OCI-LY3 (cell line): ENCODE measurements at regions not wholly inside any gene's neighbourhood (a gene's known extent, or its start where the extent isn't known, plus 50 kb on each side); places are given as distances from the start of the nearest gene placed in this dataset.

ENCODE experiments used
- H2AFZ ChIP-seq: fragments of 200-600, 300-600 bp; shearing (Covaris generic); 2 replicates; pipeline ENCODE4 v1.6.0; 2014; ENCODE audit warnings: antibody characterized with exemption, low read depth, low read length
- H3K27ac ChIP-seq: fragments of 200-600, 300-600 bp; sonication (generic); 2 replicates; pipeline ENCODE4 v1.5.1; 2014; ENCODE audit warnings: mild to moderate bottlenecking, low read length, moderate library complexity, mixed read lengths
- H3K27me3 ChIP-seq: fragments of 200-600, 300-600 bp; sonication (generic); 2 replicates; pipeline ENCODE4 v1.6.1; 2014; ENCODE audit warnings: low read depth, low read length, mixed read lengths
- H3K36me3 ChIP-seq: fragments of 200-600, 300-600 bp; sonication (generic); replicated peaks from 2 replicates; pipeline ENCODE3; 2014; ENCODE audit warnings: low read depth, low read length, mixed read lengths
- H3K4me1 ChIP-seq: fragments of 300-600, 200-600 bp; sonication (generic); 2 replicates; pipeline ENCODE4 v1.6.1; 2014; ENCODE audit warnings: low read length, mixed read lengths
- H3K4me2 ChIP-seq: fragments of 200-600, 300-600 bp; sonication (generic); 2 replicates; pipeline ENCODE4 v1.6.1; 2014; ENCODE audit warnings: low read length, mixed read lengths
- H3K4me3 ChIP-seq: fragments of 300-600, 200-600 bp; sonication (generic); 2 replicates; pipeline ENCODE4 v1.5.1; 2014; ENCODE audit warnings: antibody characterized with exemption, mild to moderate bottlenecking, low read length, moderate library complexity
- H3K79me2 ChIP-seq: fragments of 300-600, 200-600 bp; shearing (Covaris generic); 2 replicates; pipeline ENCODE4 v1.6.1; 2014; ENCODE audit warnings: mild to moderate bottlenecking, low read length, mixed read lengths
- H3K9ac ChIP-seq: fragments of 300-600, 200-600 bp; shearing (Covaris generic); 2 replicates; pipeline ENCODE4 v1.6.0; 2014; ENCODE audit warnings: mild to moderate bottlenecking, low read length, moderate library complexity
- H3K9me3 ChIP-seq: fragments of 200-600, 300-600 bp; shearing (Covaris generic); 2 replicates; pipeline ENCODE4 v1.6.1; 2014; ENCODE audit warnings: low read length, mixed read lengths; ENCODE audit not compliant: insufficient read depth
- H4K20me1 ChIP-seq: fragments of 200-600, 300-600 bp; sonication (generic); 2 replicates; pipeline ENCODE4 v1.6.1; 2016; ENCODE audit warnings: low read length, mixed read lengths; ENCODE audit not compliant: insufficient read depth
- EZH2phosphoT487 ChIP-seq: fragments of 200-600 bp; shearing (Covaris generic); IDR thresholded peaks from 2 replicates; pipeline ENCODE4 v1.6.1; 2018; ENCODE audit warnings: antibody characterized with exemption, mixed run types, low read depth
- TF ChIP-seq, protein P1 (sequence below): fragments of 200-600, 300-600 bp; sonication (generic); IDR thresholded peaks from 2 replicates; pipeline ENCODE4 v1.5.1; 2014; ENCODE audit warnings: antibody characterized with exemption, low read length, low read depth

DNA sequence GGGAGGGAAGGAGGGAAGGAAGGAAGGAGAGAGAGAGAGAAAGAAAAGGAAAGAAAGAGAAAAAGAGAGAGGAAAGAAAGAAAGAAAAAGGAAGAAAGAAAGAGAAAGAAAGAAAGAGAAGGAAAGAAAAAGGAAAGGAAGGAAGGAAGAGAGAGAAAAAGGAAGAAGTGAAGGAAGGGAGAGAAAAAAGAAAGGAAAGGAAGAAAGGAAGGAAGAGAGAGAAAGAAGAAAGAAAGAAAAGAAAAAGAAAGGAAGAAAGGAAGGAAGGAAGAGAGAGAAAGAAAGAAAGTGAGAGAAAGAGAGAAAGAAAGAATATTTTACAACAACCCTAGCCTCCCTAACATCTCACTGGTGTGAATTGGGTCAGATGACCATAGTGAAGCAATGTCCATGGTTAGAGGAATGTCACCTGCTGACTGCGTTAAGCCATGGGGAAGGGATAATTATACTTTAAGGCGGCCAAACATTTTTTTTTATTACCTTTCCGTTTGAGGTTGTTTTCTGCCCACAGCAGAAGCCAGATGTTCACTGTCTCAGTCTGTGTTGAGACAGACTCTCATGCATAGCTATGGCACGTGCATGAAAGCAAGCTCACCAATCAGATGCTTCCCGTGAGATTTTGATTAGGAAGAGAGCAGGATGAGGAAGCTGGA lies 76.4 kb downstream of the SNRPE start:
- H4K20me1 ChIP-seq, result no peaks in the 10 kb centered on the region
- H3K27me3 ChIP-seq, result peaks cover 42% of the 10 kb centered on the region
- no peak overlapping the region for H3K4me3 ChIP-seq
- no peaks in the 10 kb centered on the region for H3K9me3 ChIP-seq
- H3K9ac ChIP-seq, result no peak overlapping the region
- no peaks in the 10 kb centered on the region for H3K4me1 ChIP-seq
- no peak overlapping the region for H2AFZ ChIP-seq
- H3K4me2 ChIP-seq, result no peak overlapping the region
- TF ChIP-seq EZH2phosphoT487, result no peak
- TF ChIP-seq, protein P1, sequence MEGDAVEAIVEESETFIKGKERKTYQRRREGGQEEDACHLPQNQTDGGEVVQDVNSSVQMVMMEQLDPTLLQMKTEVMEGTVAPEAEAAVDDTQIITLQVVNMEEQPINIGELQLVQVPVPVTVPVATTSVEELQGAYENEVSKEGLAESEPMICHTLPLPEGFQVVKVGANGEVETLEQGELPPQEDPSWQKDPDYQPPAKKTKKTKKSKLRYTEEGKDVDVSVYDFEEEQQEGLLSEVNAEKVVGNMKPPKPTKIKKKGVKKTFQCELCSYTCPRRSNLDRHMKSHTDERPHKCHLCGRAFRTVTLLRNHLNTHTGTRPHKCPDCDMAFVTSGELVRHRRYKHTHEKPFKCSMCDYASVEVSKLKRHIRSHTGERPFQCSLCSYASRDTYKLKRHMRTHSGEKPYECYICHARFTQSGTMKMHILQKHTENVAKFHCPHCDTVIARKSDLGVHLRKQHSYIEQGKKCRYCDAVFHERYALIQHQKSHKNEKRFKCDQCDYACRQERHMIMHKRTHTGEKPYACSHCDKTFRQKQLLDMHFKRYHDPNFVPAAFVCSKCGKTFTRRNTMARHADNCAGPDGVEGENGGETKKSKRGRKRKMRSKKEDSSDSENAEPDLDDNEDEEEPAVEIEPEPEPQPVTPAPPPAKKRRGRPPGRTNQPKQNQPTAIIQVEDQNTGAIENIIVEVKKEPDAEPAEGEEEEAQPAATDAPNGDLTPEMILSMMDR, result no peak
- H3K79me2 ChIP-seq, result no peaks in the 10 kb centered on the region
- H3K27ac ChIP-seq, result no peak overlapping the region
- no peaks in the 10 kb centered on the region for H3K36me3 ChIP-seq

DNA sequence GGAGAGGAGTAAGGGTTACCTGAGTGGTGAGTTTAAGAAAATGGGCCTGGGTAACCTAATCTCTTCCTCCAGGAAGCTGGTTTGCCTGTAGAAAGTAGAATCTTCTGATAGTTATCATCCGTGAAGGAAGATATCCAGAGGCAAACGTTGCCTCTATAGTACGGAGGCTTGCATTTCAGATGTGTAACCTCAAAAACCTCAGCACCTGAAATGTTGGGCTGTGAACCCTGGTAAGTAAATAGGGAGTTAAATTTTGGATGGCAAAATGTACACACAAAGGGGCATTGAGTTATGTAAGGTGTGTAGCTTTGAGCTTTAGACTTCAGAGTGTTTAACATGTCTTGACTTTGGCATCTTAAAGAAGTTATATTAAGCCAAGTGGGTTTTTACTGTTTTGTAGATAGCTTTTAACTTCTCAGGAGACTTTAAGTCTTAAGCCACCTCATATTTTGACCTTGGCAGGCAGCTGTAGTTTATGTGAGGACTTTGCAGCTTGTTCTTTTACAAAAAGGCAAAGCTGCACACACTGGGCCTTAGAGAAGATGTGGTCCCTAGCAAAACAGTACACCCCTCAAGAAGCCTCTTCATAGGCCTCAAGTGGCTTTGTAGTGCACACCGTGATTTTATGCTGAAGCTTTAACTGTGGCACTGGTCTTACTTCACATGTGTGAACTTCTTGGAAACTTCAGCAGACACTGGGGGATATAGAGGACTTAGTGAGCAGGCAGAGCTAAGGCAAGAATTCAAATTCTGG lies 83.4 kb downstream of the SNRPE start:
- TF ChIP-seq, protein P1, result no peak
- TF ChIP-seq EZH2phosphoT487, result no peak
- H2AFZ ChIP-seq, result no peak overlapping the region
- H3K4me2 ChIP-seq, result no peak overlapping the region

GRCh38 chr1:203954293-203954692 lies 92.9 kb downstream of the SNRPE start:
- Histone ChIP-seq H3K36me3 (no peaks in the 10 kb centered on the region), H3K27me3 (peaks cover 17% of the 10 kb centered on the region; the same call in 1 of the 2 replicates), H3K4me1 (no peaks in the 10 kb centered on the region), H3K27ac (no peak overlapping the region), H3K79me2 (no peaks in the 10 kb centered on the region), H3K4me3 (no peak overlapping the region), H3K4me2 (no peak overlapping the region), H4K20me1 (no peaks in the 10 kb centered on the region), H3K9ac (no peak overlapping the region), H3K9me3 (peaks cover 2% of the 10 kb centered on the region; the same call in 1 of the 2 replicates), H2AFZ (no peak overlapping the region)
- no peak for TF ChIP-seq EZH2phosphoT487
- TF ChIP-seq, protein P1, result no peak

More for the DNA sequence above, 83.4 kb downstream of the SNRPE start:
- Histone ChIP-seq H3K36me3 (no peaks in the 10 kb centered on the region), H3K27ac (no peak overlapping the region), H3K4me3 (no peak overlapping the region), H3K9me3 (no peaks in the 10 kb centered on the region), H3K79me2 (no peaks in the 10 kb centered on the region), H3K9ac (no peak overlapping the region), H4K20me1 (no peaks in the 10 kb centered on the region), H3K4me1 (no peaks in the 10 kb centered on the region), H3K27me3 (peaks cover 24% of the 10 kb centered on the region)

DNA sequence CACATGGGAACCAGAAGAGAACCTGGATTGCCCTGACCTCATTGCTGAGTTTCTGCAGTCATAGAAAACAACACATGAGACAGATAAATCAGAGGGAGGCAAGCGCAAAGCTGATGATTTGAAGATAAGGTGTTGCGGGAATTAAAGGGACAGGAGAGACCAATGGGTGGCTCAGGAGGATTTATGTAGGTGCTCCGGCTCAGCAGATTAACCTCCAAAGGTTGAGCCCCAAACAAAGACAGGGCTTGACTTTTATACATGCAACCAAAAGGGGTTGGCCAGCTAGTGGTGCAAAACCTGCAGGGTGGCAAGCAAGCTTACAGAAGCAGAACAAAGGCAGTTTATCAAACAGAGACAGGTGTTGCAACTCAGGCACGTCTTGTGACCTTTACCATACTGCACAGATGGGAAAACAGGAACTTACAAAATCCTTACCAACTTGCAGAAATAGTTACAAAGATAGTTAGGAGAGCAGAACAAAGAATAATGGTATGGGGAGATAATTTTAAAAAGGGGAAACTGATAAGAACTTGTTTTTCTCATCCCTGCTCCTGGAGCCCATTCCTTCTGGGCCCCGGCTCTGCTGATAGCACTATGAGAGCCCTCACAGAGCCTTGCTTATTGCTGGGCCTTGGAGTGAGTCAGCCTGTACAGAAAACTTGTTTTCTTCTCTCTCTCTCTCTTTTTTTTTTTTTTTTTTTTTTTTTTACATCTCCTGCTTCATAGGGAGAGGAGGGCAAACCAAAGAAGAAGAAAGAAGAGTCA lies 93.6 kb downstream of the SNRPE start:
- no peak overlapping the region for H3K4me2 ChIP-seq
- TF ChIP-seq, protein P1, result no peak
- no peak for TF ChIP-seq EZH2phosphoT487
- no peaks in the 10 kb centered on the region for H3K36me3 ChIP-seq
- H3K27ac ChIP-seq, result no peak overlapping the region
- no peaks in the 10 kb centered on the region for H3K4me1 ChIP-seq
- no peak overlapping the region for H3K9ac ChIP-seq
- H3K27me3 ChIP-seq, result peaks cover 17% of the 10 kb centered on the region; the same call in 1 of the 2 replicates
- H2AFZ ChIP-seq, result no peak overlapping the region
- H3K9me3 ChIP-seq, result peaks cover 2% of the 10 kb centered on the region; the same call in 1 of the 2 replicates
- no peaks in the 10 kb centered on the region for H4K20me1 ChIP-seq
- H3K79me2 ChIP-seq, result no peaks in the 10 kb centered on the region
- H3K4me3 ChIP-seq, result no peak overlapping the region
